GM18498 (cell line): ENCODE measurements at regions not wholly inside any gene's neighbourhood (a gene's known extent, or its start where the extent isn't known, plus 50 kb on each side); places are given as distances from the start of the nearest gene placed in this dataset.
"Not testable (repeated sequence)": the region's sequence is repeated elsewhere in the genome, so short reads cannot be mapped to it uniquely, and the experiment has no call there.

Source experiments
- ATAC-seq: cut with Tn5 transposase; IDR thresholded peaks from one replicate; pipeline ENCODE4 v1.9.1; 2021; ENCODE audit warnings: mild to moderate bottlenecking, moderate library complexity; ENCODE audit not compliant: unreplicated experiment

DNA sequence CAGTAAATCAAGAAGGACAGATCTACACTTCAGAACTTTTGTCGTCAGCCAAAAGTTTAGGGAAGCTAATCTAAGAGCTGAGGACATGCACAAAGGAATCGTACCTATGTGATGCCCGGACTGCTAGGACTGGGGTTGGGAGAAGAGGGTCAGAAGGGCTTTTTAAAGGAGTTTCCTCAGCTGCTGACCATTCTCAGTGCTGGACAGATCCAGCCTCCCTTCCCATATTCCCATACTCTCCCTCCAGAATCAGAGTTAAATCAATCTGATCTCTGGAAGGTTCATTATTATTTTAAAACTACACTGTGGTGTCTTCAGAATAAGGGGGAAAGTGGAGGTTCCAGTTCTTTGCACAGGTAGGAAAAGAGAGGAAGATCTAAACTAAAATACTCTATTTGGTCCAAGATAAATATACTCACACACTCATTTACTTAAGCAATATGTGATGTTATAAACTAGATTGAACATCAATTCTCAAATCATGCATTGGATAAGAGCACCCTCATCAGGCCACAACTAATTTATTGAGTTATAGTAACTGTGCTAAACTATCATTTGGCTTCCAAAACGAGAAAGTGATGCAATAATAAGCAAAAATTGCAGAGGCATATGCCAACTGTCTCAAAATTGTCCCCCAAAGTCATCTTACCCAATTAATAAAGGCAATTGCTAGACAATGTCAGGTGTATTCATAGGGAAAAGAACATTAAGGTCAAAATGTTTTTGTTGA lies 124.7 kb downstream of the HNRNPD start:
- no peak for ATAC-seq

DNA sequence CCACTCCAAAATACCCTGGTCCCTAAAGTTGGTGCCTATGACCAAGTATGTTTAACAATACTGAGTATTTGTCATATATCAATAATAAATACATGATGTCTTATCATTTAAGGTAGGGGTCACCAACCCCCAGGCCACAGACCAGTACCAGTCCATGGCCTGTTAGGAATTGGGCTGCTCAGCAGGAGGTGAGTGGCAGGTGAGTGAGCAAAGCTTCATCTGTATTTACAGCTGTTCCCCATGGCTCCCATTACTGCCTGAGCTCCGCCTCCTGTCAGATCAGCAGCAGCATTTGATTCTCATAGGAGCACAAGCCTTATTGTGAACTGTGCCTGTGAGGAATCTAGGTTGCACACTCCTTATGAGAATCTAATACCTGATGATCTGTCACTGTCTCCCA lies 126.2 kb downstream of the HNRNPD start:
- ATAC-seq, result no peak

DNA sequence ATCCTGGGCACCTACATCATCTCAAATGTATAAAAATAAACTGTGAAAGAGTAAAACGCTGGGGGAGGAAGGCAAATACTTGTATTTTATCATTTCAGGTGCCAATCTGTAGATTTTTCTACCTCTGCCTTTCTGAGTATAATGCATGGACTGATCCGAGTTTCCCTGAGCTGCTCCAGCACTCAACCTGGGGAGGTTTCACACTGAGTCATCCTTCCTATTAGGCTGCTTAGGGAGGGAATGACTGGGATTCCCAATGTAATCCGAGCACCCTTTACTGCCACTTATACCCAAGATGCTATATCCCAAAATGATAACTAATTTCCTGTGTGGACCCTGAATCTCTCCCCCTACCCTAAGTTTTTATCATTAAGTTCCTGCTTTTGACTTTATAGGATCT lies 126.6 kb downstream of the HNRNPD start:
- no peak for ATAC-seq

DNA sequence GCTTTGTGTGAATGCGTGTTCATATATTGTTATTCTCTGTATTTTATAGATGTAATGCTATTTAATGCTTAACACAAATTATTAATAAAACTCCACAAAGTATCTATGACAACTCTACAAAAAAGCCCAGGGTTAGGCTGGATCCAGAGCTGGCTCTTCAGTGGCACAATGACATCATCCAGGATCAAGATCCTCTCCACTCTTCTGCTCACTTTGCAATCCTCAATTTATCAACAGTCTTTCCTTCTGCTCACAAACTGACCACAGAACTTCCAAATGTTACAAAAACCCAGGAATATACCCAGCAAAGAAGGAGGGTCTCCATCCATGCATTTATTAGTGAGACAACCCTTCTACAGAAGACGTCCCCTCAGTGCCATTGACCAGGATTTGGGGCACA lies 132.3 kb downstream of the HNRNPD start:
- ATAC-seq, result no peak

DNA sequence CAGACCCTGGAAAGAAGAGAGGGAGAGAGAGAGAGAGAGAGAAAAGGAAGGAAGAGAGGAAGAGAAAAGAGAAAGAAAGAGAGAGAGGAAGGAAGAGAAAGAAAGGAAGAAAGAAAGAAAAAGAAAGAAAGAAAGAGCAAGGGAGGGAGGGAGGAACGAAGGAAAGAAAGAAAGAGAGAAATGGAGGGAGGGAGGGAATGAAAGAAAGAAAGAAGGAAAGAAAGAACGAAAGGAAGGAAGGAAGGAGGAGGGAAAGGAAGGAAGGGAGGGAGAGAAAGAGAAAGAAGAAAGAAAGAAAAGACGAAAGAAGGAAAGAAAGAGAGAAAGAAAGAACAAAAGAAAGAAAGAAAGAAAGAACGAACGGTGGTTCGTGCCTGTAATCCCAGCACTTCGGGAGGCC lies 133.4 kb downstream of the HNRNPD start:
- ATAC-seq, result no peak

DNA sequence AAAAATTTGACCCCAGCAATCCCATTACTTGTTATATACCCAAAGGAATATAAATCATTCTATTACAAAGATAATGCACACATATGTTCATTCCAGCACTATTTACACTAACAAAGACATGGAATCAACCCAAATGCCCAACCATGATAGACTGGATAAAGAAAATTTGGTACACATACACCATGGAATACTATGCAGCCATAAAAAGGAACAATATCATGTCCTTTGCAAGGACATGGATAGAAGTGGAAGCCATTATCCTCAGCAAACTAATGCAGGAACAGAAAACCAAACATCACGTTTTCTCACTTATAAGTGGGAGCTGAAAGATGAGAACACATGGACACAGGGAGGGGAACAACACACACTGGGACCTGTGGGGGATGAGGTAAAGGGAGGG lies 136.6 kb downstream of the HNRNPD start:
- not testable (repeated sequence) for ATAC-seq

DNA sequence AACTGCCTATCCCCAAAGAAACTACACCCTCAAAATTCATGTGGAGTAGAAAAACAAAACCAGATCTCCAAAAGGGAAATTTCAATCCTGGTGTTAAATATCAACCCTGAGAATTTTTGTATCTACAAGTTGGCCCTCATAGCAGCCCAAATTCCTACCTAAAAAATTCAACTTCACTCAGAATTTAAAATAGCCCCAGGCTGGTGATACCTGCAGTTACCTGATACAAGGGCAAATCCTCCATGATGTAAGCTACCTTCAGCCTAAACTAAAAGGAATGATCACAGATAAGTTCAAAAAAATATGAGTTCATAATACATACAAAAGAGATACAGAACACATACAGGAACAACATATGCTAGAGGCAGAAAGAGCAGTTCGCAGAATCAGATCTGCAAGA lies 138.4 kb downstream of the HNRNPD start:
- ATAC-seq, result no peak

DNA sequence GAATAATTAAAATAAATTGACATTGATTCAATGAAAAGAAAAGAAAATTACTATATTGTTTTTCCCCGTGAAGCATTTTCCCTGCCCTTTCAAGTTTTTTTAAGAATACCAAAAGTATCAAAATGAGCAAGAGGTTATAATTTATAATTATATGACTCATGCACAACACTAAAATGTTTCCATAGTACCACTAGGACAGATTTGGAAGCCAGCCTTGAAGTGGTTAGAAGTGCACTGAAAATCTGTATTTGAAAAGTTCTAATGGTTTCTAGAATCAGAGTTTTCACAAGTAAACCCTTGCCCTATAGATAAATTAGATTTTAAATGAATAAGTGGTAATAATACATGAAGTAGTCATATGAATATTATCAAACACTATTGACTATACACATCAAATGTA lies 140.9 kb downstream of the HNRNPD start:
- no peak for ATAC-seq

DNA sequence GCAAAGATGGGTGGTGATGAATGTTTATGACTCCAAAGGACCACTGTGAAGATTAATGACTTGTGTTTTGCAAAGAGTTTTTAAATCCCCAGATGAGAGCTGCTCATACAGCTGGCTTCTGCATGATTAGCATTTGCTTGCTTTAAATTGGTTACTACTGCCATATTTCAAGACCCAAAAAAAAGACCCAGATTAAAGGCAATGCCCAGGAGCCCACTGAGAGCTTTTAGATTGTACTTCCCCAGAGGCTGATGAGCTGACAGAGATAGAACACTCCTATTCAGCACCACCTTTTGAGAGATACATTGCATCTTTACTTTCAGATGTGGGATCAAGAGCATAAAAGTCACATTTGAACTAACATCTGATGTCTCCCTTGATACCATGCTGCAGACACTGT lies 142.0 kb downstream of the HNRNPD start:
- no peak for ATAC-seq

DNA sequence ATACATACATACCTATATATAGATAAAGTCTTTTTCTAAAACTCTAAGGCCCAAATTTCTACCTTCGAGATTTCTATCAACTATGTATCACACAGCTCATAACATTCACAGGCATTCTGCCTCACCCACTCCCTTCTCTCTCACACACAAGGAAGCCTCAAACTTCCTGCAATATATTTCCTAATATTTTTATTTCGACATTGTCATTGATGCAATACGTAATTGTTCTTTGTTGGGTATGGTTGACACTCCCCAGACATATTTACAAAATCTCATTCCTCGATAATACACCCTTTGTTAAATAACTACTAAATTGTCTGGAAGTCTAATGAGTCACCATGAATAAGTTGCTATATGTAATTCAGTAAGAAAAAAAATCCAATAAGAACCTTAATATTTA lies 143.5 kb downstream of the HNRNPD start:
- ATAC-seq, result no peak

DNA sequence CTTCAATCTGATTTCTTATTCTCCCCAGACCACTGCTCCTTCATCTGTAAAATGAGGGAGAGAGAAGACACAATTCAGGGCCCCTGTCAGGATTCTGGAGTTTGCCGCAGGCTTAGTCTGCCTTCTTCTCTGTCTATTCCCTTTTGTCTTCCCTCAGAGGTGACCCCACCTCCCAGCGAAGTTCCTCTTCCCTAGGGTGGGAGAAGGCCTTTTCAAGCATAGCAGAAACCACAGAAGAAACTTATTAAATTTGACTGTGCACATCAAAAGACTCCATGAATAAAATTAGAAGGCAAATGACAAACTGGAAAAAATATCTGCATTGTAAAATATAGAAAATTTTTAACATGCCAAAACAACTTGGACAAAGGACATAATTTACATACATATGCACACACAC lies 148.8 kb downstream of the HNRNPD start:
- ATAC-seq, result no peak

DNA sequence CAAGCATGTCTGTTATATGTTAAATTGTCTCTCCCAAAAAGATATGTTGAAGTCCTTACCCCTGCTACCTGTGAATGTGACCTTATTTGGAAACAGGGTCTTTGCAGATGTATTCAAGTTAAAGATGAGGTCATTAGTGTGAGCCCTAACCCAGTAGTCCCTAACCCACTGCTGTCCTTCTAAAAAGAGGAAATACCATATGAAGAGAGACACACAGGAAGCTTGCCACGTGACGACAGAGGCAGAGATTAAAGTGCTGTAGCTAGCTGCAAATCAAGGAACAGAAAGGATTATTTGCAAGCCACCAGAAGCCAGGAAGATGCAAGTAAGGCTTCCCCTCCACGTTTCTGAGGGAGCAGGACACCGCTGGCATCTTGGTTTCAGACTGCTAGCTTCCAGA lies 150.1 kb downstream of the HNRNPD start:
- ATAC-seq, result no peak

DNA sequence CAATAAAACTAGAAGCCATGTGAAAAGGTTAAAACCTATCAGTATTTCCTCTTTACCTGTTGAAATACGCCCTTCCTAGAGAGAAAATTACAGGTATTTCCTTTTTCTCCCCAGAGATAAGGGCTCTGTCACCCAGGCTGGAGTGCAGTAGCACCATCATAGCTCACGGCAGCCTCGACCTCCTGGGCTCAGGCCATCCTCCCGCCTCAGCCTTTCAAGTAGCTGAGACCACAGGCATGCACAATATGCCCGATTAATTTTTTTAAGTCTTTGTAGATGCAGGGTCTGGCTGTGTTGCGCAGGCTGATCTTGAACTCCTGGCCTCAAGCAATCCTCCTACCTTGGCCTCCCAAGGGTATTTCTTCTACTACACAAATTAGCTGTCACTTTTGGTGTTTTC lies 154.4 kb downstream of the HNRNPD start:
- no peak for ATAC-seq

DNA sequence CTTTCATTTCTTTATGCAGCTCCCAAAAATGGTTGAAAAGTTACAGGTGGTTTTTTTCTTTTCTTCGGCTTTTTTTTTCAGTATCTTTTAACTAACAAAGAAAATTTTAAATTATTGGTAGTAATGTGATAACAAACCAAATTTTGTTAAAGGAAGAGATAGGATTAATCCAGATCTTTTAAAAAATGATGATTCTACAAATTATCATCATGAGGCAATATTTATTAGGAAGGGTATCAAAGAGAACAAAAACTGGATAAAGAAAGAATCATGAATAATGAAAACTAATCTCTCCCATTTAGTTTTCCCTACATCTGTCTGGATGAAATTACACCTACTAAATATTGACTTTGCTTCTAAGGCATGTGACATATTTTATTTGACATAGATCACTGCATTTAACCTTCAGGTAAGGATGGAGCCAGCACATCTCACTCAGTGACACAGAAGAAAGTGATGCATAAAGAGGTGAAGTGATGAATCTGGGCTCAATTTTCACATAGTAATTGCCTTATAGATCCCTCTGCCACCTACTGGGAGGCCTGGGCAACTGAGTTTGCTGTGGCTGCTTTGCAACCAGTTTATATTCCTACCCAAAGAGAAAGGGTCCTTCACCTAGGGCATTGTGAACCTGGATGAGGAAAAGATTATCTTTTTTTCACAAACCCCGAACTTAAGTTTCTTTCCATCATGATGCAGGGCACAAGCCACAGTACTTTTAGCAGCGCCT lies 155.6 kb downstream of the HNRNPD start:
- ATAC-seq, result no peak

DNA sequence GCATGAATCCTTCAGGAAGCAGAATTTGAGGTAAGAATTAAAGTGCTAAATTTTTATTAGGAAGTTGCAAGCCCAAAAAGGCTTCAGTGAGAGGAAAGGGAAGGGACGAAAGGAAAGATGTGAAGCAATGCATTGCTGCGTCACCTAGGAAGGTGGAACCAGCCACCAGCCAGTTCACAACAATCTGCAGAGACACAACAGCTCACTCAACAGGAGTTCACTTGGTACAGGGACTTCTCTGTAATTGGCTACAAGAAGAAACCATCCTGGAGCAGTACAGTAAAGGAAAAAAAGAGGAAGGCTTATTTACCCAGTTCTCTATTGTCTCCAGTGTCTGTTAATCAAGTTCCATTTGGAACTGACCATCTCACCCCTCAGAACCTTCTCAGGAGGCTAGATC lies 157.6 kb downstream of the HNRNPD start:
- ATAC-seq, result no peak

DNA sequence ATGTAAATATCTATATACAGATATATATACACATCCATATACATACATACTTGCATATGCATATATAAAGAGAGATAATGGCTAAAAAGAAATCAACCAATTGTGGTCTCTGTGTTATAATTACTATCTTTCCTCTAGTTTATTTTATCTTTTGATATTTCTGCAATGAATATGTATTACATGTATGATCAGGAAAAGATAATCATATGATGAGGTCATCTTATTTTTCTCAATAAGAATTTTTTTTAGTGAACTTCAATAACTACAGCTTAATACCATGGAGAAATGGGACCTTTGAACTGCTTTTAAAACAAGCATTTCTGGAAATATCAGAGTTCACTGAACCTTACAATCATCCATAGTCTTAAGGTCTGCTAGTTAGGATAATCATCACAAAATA lies 158.0 kb downstream of the HNRNPD start:
- no peak for ATAC-seq

DNA sequence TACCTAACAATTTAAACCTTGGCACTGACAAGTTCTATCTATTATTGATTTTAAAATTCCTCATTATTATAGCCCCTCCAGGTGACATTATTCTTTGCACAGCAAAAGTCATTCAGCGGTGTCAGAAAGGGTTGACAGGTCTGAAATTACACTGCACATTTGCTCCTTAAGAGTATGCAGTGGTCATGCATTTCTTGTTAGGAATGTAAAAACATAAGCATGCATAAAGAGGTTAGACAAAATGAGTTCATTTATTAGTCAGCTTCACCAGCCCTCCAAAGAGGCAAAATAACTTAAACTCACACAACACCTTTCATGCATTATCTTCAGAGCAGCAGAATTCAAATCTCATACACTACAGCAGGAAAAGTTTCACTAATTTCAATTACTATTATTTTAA lies 158.8 kb downstream of the HNRNPD start:
- no peak for ATAC-seq

DNA sequence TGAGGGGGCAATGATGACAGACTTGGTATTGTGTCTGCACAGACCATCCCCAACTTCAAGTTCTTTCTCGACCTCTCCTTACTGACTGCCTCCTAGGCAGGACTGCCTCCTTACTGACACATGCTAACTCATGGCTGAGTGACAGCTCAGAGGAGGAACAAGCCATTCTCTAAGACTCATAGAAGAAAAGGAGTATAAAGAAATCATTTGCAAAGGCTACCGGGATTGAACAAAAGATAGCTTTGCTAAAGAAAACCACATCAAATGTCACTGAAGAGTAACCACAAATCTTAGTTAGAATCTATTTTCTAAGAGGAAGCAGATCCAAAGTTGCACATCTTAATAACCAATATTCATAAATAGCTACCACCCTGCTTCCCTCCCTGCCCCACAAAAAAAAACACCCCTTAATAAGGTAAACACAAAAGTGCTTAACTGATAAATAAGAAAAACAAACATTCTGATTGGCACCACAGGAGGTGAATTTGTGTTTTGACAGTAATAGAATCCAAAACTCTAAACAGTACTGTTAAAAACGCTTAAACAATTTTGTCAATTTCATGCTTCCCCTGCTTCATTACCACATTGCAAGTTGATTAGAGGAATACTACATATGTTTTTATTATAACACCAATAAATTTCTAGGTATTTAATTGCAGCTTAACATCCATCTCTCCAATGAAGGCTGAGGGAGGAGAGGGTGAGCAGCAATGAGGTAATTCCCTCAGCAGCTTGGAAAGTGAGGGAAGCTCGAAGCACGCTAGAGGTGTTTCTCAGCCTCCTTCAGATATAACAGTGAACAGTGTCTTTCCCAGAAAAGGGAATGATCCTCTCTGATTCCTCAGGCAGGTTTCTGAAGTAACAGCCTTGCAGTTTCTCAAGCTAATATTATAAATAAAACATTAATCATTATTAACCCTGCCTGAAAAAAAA lies 160.0 kb downstream of the HNRNPD start:
- ATAC-seq, result no peak

DNA sequence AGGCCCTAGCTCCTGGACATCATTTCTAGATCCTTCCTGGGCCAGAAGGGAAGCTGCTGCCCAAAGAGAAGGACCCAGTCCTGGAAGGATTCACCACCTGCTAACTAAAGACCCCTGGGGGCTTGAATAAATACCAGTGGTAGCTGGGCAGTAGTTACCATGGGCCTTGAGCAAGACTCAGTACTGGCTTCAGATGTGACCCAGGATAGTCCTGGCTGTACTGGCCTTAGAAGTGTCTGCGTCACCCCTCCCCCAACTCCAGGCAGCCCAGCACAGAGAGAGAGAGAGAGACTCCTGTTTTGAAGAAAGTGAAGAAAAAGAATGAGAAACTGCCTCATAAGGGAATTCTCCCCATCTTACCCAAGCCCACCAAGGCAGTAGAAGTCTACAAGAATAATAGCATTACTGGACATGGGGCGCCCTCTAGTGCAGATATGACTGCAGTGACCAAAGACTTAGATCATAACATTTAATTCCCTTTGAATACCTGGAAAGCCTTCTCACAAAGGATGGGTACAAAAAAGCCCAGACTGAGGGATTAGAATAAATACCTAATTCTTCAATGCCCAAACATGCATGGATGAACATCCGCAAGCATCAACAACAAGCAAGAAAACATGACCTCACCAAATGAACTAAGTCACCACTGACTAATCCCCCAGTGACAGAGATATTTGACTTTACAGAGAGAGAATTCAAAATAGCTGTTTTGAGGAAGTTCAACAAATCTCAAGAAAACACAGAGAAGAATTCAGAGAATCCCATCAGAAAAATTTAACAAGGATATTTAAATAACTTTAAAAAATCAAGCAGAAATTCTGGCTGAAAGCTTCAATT lies 171.8 kb downstream of the HNRNPD start:
- ATAC-seq, result no peak

DNA sequence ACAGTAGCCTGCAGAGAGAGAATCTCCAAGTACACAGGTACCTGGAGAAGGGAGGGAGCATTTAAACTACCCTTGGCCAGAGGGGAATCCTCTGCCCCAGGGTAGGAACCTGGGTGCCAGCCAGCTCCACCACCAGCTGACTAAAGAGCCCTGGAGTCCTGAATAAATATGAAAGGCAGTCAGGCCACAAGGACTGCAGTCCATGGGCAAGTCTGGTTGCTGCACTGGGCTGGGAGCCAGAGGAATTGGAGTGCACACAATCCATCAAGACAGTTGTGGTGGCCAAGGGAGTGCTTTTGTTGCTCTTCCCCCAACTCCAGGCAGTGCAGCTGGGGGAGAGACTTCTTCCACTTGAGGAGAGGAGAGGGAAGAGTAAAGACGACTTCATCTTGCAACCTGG lies 172.5 kb downstream of the HNRNPD start:
- ATAC-seq, result no peak

DNA sequence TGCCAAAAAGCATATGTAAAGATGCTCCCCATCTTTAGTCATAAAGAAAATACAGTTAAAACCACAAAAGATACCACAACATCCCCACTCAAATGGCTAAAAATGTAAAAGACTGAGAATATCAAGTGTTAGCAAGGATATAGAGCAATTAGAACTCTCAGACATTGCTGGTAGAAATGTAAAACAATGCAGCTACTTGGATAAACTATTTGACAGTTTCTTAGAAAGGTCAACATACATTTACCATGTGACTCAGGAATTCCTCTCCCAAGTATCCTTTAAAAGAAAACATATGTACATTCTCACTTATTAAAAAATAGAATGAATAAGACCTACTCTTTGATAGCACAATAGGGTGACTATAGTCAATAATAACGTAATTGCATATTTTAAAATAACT lies 173.7 kb downstream of the HNRNPD start:
- no peak for ATAC-seq
